Trophoblast cell (in vitro differentiated cells and primary cell): ENCODE measurements at regions not wholly inside any gene's neighbourhood (a gene's known extent, or its start where the extent isn't known, plus 50 kb on each side); places are given as distances from the start of the nearest gene placed in this dataset.
"Not testable (repeated sequence)": the region's sequence is repeated elsewhere in the genome, so short reads cannot be mapped to it uniquely, and the experiment has no call there.

Experiments used
- DNase-seq, 2 donors: peaks; one replicate each; pipeline ENCODE4 v3.0.0-alpha.2; 2016
- H2AFZ ChIP-seq: 2 replicates; pipeline ENCODE4 v1.6.1; 2013; ENCODE audit warnings: low read length, moderate library complexity, mild to moderate bottlenecking; ENCODE audit not compliant: insufficient read depth, poor library complexity
- H2AK5ac ChIP-seq: 2 replicates; pipeline ENCODE4 v1.6.1; 2013; ENCODE audit warnings: mild to moderate bottlenecking, low read length
- H2BK120ac ChIP-seq: 2 replicates; pipeline ENCODE4 v1.6.1; 2013; ENCODE audit warnings: low read length, mild to moderate bottlenecking, moderate library complexity; ENCODE audit not compliant: insufficient read depth, poor library complexity
- H2BK12ac ChIP-seq: 2 replicates; pipeline ENCODE4 v1.6.1; 2013; ENCODE audit warnings: mild to moderate bottlenecking, low read length, moderate library complexity
- H2BK5ac ChIP-seq: 2 replicates; pipeline ENCODE4 v1.6.1; 2013; ENCODE audit warnings: low read length, low read depth, moderate library complexity, mild to moderate bottlenecking; ENCODE audit not compliant: poor library complexity
- H3K14ac ChIP-seq: 2 replicates; pipeline ENCODE4 v1.6.1; 2013; ENCODE audit warnings: mild to moderate bottlenecking, low read length
- H3K18ac ChIP-seq: 2 replicates; pipeline ENCODE4 v1.6.1; 2013; ENCODE audit warnings: mild to moderate bottlenecking, low read length
- H3K23ac ChIP-seq: 2 replicates; pipeline ENCODE4 v1.6.1; 2013; ENCODE audit warnings: low read length
- H3K27ac ChIP-seq: 2 replicates; pipeline ENCODE4 v1.5.1; 2013; ENCODE audit warnings: low read depth, mild to moderate bottlenecking, inconsistent platforms, low read length, moderate library complexity
- H3K27me3 ChIP-seq: 2 replicates; pipeline ENCODE4 v1.6.1; 2013; ENCODE audit warnings: inconsistent platforms, mild to moderate bottlenecking, low read length, moderate library complexity; ENCODE audit not compliant: insufficient read depth
- H3K36me3 ChIP-seq, 2 experiments: 1 replicate in 1 of 2; 2 replicates in 1 of 2; pipeline ENCODE4 v1.6.1; 2013; ENCODE audit warnings: low read length in 2 of 2, mild to moderate bottlenecking in 2 of 2, moderate library complexity in 1 of 2; ENCODE audit not compliant: insufficient read depth in 2 of 2, control insufficient read depth in 1 of 2
- H3K4ac ChIP-seq: 2 replicates; pipeline ENCODE4 v1.6.1; 2013; ENCODE audit warnings: low read depth, mild to moderate bottlenecking, low read length, moderate library complexity
- H3K4me1 ChIP-seq, 2 experiments: 1 replicate in 1 of 2; 2 replicates in 1 of 2; pipeline ENCODE4 v1.6.1; 2013; ENCODE audit warnings: low read length in 2 of 2, mild to moderate bottlenecking in 2 of 2, moderate library complexity in 1 of 2; ENCODE audit not compliant: insufficient read depth in 2 of 2, control insufficient read depth in 1 of 2
- H3K4me2 ChIP-seq: 2 replicates; pipeline ENCODE4 v1.6.1; 2013; ENCODE audit warnings: inconsistent platforms, mild to moderate bottlenecking, low read length, moderate library complexity
- H3K4me3 ChIP-seq: 2 replicates; pipeline ENCODE4 v1.5.1; 2013; ENCODE audit warnings: mild to moderate bottlenecking, low read depth, low read length, inconsistent platforms
- H3K79me1 ChIP-seq: one replicate; pipeline ENCODE4 v1.6.1; 2013; ENCODE audit warnings: low read length
- H3K79me2 ChIP-seq: 2 replicates; pipeline ENCODE4 v1.6.1; 2013; ENCODE audit warnings: low read length, mild to moderate bottlenecking; ENCODE audit not compliant: control insufficient read depth, insufficient read depth, poor library complexity
- H3K9ac ChIP-seq: 2 replicates; pipeline ENCODE4 v1.6.1; 2013; ENCODE audit warnings: mild to moderate bottlenecking, low read length
- H3K9me3 ChIP-seq: 2 replicates; pipeline ENCODE4 v1.6.1; 2013; ENCODE audit warnings: low read depth, mild to moderate bottlenecking, control low read depth, inconsistent platforms, low read length; ENCODE audit not compliant: insufficient read depth
- H4K12ac ChIP-seq: 2 replicates; pipeline ENCODE4 v1.6.1; 2013; ENCODE audit warnings: low read depth, mild to moderate bottlenecking, low read length, moderate library complexity
- H4K8ac ChIP-seq: 2 replicates; pipeline ENCODE4 v1.6.1; 2013; ENCODE audit warnings: low read depth, mild to moderate bottlenecking, low read length, moderate library complexity
- H4K91ac ChIP-seq: one replicate; pipeline ENCODE4 v1.6.1; 2013; ENCODE audit warnings: low read depth, mild to moderate bottlenecking, low read length, moderate library complexity
- WGBS: extraction: QIAGEN DNeasy Blood & Tissue Kit; methylation state at CpG from one replicate; pipeline ENCODE4 v1.1.7; 2013; ENCODE audit warnings: missing lambda C conversion rate; ENCODE audit not compliant: insufficient read length, insufficient coverage; ENCODE audit errors: extremely low coverage; 5-methylcytosine and 5-hydroxymethylcytosine counted together

DNA sequence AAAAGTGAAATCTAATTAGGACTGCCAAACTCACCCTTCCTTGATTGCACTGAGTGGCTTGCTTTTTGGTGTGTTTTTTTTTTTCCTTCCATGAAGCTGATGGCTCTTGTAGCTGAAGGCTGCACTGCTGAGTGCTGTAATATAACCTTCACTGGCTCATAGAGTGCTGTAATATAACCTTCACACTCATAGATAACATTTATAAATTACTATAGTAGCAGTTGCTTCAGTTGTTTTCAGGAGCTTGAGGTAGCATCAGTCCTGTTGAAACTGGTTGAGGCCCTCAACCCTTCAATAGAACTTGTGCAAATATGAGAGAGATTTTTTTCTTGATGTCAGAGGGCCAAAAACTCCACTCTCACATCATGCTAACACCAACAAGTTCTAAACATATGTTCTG, 404.9 kb upstream of the MBL2 start:
- H3K79me1 ChIP-seq: no peaks in the 10 kb centered on the region

DNA sequence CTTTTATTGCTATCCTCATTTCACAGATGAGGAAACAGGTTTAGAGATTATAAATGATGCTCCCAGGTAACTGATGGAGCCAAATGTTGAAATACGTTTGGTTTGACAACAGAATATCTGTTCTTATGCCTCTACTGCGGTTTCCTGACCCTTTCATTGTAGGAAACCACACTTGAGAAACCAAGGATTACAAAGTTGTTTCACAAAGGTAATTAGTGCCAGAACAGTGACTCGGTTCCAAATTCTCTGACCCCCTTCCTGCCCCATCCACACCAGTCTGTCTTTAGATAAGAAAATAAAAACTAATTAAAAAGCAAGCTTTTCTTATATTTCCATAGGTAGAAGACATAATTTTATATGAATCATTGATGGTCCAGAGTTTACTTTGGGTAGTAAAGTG, 393.7 kb upstream of the MBL2 start:
- peaks cover 0 to 2% of the 10 kb centered on the region in 2 experiments for H3K36me3 ChIP-seq
- H3K4me2 ChIP-seq: no peak overlapping the region
- no peak overlapping the region for H3K14ac ChIP-seq
- H3K27me3 ChIP-seq: no peaks in the 10 kb centered on the region
- H2AFZ ChIP-seq: no peak overlapping the region
- H3K79me2 ChIP-seq: no peaks in the 10 kb centered on the region
- H4K8ac ChIP-seq: no peak overlapping the region
- no peak overlapping the region for H3K4ac ChIP-seq
- H2AK5ac ChIP-seq: no peak overlapping the region
- H3K4me3 ChIP-seq: no peak overlapping the region
- H2BK5ac ChIP-seq: no peak overlapping the region
- H3K9me3 ChIP-seq: no peaks in the 10 kb centered on the region
- H2BK120ac ChIP-seq: no peak overlapping the region
- no peak overlapping the region for H3K18ac ChIP-seq
- H2BK12ac ChIP-seq: no peak overlapping the region
- no peak overlapping the region for H3K23ac ChIP-seq
- H4K12ac ChIP-seq: no peak overlapping the region
- H3K4me1 ChIP-seq: no peaks in the 10 kb centered on the region
- no peak overlapping the region for H4K91ac ChIP-seq
- H3K27ac ChIP-seq: no peak overlapping the region
- H3K9ac ChIP-seq: no peak overlapping the region
- H3K79me1 ChIP-seq: no peaks in the 10 kb centered on the region
- no peak for DNase-seq
- no CpG with 5 or more reads among the region's 3 CpGs for WGBS

More for the DNA sequence above, 404.9 kb upstream of the MBL2 start:
- H3K9ac ChIP-seq: no peak overlapping the region
- H4K91ac ChIP-seq: no peak overlapping the region
- H4K8ac ChIP-seq: no peak overlapping the region
- H3K9me3 ChIP-seq: no peaks in the 10 kb centered on the region
- H3K36me3 ChIP-seq: no peaks in the 10 kb centered on the region
- H2AK5ac ChIP-seq: no peak overlapping the region
- no peak overlapping the region for H3K27ac ChIP-seq
- no peak overlapping the region for H3K4ac ChIP-seq
- H4K12ac ChIP-seq: no peak overlapping the region
- DNase-seq: no peak
- no peaks in the 10 kb centered on the region for H3K4me1 ChIP-seq
- H2BK120ac ChIP-seq: no peak overlapping the region
- H3K14ac ChIP-seq: no peak overlapping the region
- no peak overlapping the region for H3K4me3 ChIP-seq
- no peaks in the 10 kb centered on the region for H3K79me2 ChIP-seq
- H3K23ac ChIP-seq: no peak overlapping the region
- no peaks in the 10 kb centered on the region for H3K27me3 ChIP-seq
- no peak overlapping the region for H2BK5ac ChIP-seq
- H2BK12ac ChIP-seq: no peak overlapping the region
- H3K4me2 ChIP-seq: no peak overlapping the region
- no peak overlapping the region for H2AFZ ChIP-seq
- no peak overlapping the region for H3K18ac ChIP-seq

DNA sequence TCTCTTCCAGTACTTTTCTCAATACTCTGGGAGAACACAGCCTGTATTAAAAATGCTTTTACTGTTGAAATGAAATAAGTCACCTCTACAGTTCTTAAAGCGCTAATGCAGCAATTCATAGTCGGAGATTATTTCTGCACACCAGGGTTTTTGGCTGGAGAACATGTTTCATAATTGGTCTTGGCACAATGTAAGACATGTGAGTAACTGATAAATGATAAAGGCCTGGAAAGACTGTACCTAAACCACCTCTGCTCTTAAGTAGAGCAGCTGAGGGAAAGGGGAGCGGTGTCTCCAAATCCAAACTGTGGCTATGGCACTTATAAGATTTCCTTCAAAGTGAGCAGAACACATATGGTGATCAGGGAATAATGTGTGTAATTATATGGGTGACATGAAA, 390.3 kb upstream of the MBL2 start:
- Histone ChIP-seq H3K4me1 (no peaks in the 10 kb centered on the region), H3K18ac (no peak overlapping the region), H2BK5ac (no peak overlapping the region), H3K36me3 (peaks cover 0 to 2% of the 10 kb centered on the region in 2 experiments), H2BK12ac (no peak overlapping the region), H3K27ac (no peak overlapping the region), H4K91ac (no peak overlapping the region), H3K9me3 (no peaks in the 10 kb centered on the region), H2BK120ac (no peak overlapping the region), H3K4ac (no peak overlapping the region), H4K12ac (no peak overlapping the region), H3K9ac (no peak overlapping the region), H3K14ac (no peak overlapping the region), H3K79me1 (no peaks in the 10 kb centered on the region), H2AK5ac (no peak overlapping the region), H3K79me2 (no peaks in the 10 kb centered on the region), H4K8ac (no peak overlapping the region), H3K4me2 (no peak overlapping the region), H2AFZ (no peak overlapping the region), H3K4me3 (no peak overlapping the region), H3K23ac (no peak overlapping the region), H3K27me3 (no peaks in the 10 kb centered on the region)
- no peak for DNase-seq
- no CpG with 5 or more reads among the region's 3 CpGs for WGBS

DNA sequence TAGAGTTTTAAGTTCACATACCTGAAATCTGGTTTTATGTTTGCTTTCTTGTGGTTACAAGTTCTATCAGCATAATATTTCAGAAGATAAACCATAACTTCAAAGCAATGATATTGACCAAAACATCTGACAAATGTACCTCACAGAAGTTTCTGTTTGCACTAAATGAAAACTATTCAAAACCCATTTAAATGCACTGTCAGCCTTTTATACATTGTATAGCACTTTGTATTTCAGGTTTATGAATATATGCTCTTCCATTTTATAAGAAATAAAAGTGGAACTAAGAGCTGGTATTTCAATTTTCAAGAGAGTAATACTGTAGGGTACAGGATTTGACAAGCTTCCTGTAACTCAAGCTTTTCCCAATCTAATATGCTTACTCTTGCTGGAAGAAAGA, 388.6 kb upstream of the MBL2 start:
- no peak for DNase-seq
- H4K91ac ChIP-seq: no peak overlapping the region
- H2AK5ac ChIP-seq: no peak overlapping the region
- no peak overlapping the region for H2BK5ac ChIP-seq
- no peak overlapping the region for H4K12ac ChIP-seq
- no peak overlapping the region for H2BK12ac ChIP-seq
- H2AFZ ChIP-seq: no peak overlapping the region
- no peaks in the 10 kb centered on the region for H3K27me3 ChIP-seq
- no peak overlapping the region for H2BK120ac ChIP-seq
- no peaks in the 10 kb centered on the region for H3K79me2 ChIP-seq
- no peak overlapping the region for H3K4me3 ChIP-seq
- H3K4ac ChIP-seq: no peak overlapping the region
- H3K18ac ChIP-seq: no peak overlapping the region
- H3K79me1 ChIP-seq: no peaks in the 10 kb centered on the region
- H3K27ac ChIP-seq: no peak overlapping the region
- H3K4me2 ChIP-seq: no peak overlapping the region
- no peaks in the 10 kb centered on the region for H3K9me3 ChIP-seq
- H3K9ac ChIP-seq: no peak overlapping the region
- H4K8ac ChIP-seq: no peak overlapping the region
- H3K4me1 ChIP-seq: no peaks in the 10 kb centered on the region
- H3K36me3 ChIP-seq: peaks cover 0 to 4% of the 10 kb centered on the region in 2 experiments
- H3K14ac ChIP-seq: no peak overlapping the region
- H3K23ac ChIP-seq: no peak overlapping the region

DNA sequence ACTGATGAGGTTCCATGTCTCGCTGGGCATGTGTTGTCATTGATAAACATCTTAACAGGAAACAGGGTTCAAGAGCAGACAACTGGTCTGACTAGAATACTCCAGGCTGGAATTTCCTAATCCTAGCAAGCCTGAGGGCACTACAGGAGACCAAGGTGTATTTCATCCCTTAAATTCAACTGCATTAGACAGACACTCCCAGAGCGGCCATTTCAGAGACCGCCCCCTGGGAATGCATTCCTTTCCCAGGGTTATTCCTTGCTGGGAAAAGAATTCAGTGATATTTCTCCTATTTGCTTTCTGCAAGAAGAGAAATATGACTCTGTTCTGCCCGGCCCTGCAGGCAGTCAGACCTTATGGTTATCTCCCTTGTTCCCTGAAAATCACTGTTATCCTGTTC, 383.1 kb upstream of the MBL2 start:
- not testable (repeated sequence) for H3K9ac ChIP-seq, H3K79me2 ChIP-seq, H4K8ac ChIP-seq, H2AK5ac ChIP-seq, H3K23ac ChIP-seq, H4K91ac ChIP-seq, H2BK120ac ChIP-seq, H2BK12ac ChIP-seq, H3K79me1 ChIP-seq, H3K4me3 ChIP-seq, H2AFZ ChIP-seq, H3K36me3 ChIP-seq, H2BK5ac ChIP-seq, H3K18ac ChIP-seq, H3K4me2 ChIP-seq, H3K4me1 ChIP-seq, H3K4ac ChIP-seq, H4K12ac ChIP-seq, H3K9me3 ChIP-seq, H3K27ac ChIP-seq, H3K27me3 ChIP-seq, H3K14ac ChIP-seq
- DNase-seq: peak in 1 of 2 donors; percentile 12
- no CpG with 5 or more reads among the region's 4 CpGs for WGBS
